Body of pancreas (tissue), 4 donors: ENCODE measurements at regions not wholly inside any gene's neighbourhood (a gene's known extent, or its start where the extent isn't known, plus 50 kb on each side); places are given as distances from the start of the nearest gene placed in this dataset.
A peak's percentile ranks its signal among the peaks of the same experiment; 100 is the strongest.
"Not testable (repeated sequence)": the region's sequence is repeated elsewhere in the genome, so short reads cannot be mapped to it uniquely, and the experiment has no call there.

Experiments
- ATAC-seq: fragments of 150-250 bp; one replicate; pipeline ENCODE4 v1.9.1; 2016
- DNase-seq, 4 donors: peaks; one replicate each; pipeline ENCODE4 v3.0.0-alpha.2; 2019
- H3K27ac ChIP-seq, 4 donors: fragments of 200-600 bp; sonication (generic); 1 replicate in 3 of 4; 2 replicates in 1 of 4; pipeline versions ENCODE4 v1.5.1 to v1.6.1; 2016 to 2019; ENCODE audit warnings: mild to moderate bottlenecking in 1 of 4, mixed read lengths in 1 of 4, moderate library complexity in 1 of 4
- H3K27me3 ChIP-seq, 2 donors: fragments of 200-600 bp; sonication (generic); one replicate each; pipeline ENCODE4 v1.6.0; 2016; ENCODE audit warnings: mild to moderate bottlenecking in 1 of 2
- H3K36me3 ChIP-seq, 2 donors: fragments of 200-600 bp; sonication (generic); replicated peaks in 1 of 2; 2 replicates each; pipeline ENCODE4 v1.5.1; 2016; ENCODE audit warnings: low read depth in 2 of 2; ENCODE audit not compliant: insufficient read depth in 1 of 2
- H3K4me1 ChIP-seq: fragments of 200-600 bp; sonication (generic); one replicate; pipeline ENCODE4 v1.6.0; 2016
- H3K4me3 ChIP-seq, 2 donors: fragments of 200-600 bp; sonication (generic); 1 replicate in 1 of 2; 2 replicates in 1 of 2; pipeline ENCODE4 v1.5.1; 2016 to 2019
- H3K9me3 ChIP-seq, 3 donors: fragments of 200-600 bp; sonication (generic); 1 replicate in 2 of 3; 2 replicates in 1 of 3; pipeline ENCODE4 v1.5.1; 2016
- CTCF ChIP-seq, 7 experiments: fragments of 450-650 bp in 4 of 7; fragments of 200-600 bp in 3 of 7; sonication (generic) in 3 of 7; IDR thresholded peaks; one replicate each; pipeline ENCODE4 v1.5.1; 2016 to 2019; ENCODE audit warnings: antibody characterized with exemption in 7 of 7
- POLR2A ChIP-seq, 3 donors: fragments of 450-650 bp; IDR thresholded peaks; one replicate each; pipeline ENCODE4 v1.6.1; 2016; ENCODE audit warnings: antibody characterized with exemption in 3 of 3, mild to moderate bottlenecking in 2 of 3
- WGBS, 2 donors: methylation state at CpG; one replicate each; pipeline ENCODE4 v1.1.5; 2017; 5-methylcytosine and 5-hydroxymethylcytosine counted together
- intact Hi-C: fragments of 100-400 bp; cut with DNase I; formaldehyde crosslinking; loops from one replicate; pipeline ENCODE4 v1.15.1; 2023

GRCh38 chr3:59235634-59236012 is 185.8 kb upstream of the CFAP20DC start:
- TF ChIP-seq POLR2A (IDR thresholded peaks at IDR 0.05) (no peak), CTCF (IDR thresholded peaks at IDR 0.05) (no peak)
- intact Hi-C loops, result no loop called here
- no peak for DNase-seq
- H3K27ac ChIP-seq, result no peak overlapping the region
- WGBS, 2 donors, result 44 to 46% methylated on average over 3 of the region's 3 CpGs
- H3K36me3 ChIP-seq, result no peaks in the 10 kb centered on the region
- ATAC-seq, result no peak
- H3K4me1 ChIP-seq, result no peaks in the 10 kb centered on the region
- H3K9me3 ChIP-seq, result peaks cover 0 to 7% (median 0%) of the 10 kb centered on the region in 3 donors
- no peak overlapping the region for H3K4me3 ChIP-seq
- H3K27me3 ChIP-seq, result no peaks in the 10 kb centered on the region

- TF ChIP-seq CTCF (IDR thresholded peaks at IDR 0.05), result no peak
- no peak for TF ChIP-seq POLR2A (IDR thresholded peaks at IDR 0.05)
- Histone ChIP-seq H3K27ac (no peak overlapping the region), H3K4me3 (no peak overlapping the region), H3K27me3 (no peaks in the 10 kb centered on the region), H3K4me1 (no peaks in the 10 kb centered on the region), H3K36me3 (no peaks in the 10 kb centered on the region), H3K9me3 (peaks cover 0 to 12% (median 0%) of the 10 kb centered on the region in 3 donors)
- WGBS, 2 donors, result 36 to 40% methylated on average over 2 of the region's 2 CpGs
- DNase-seq (no peak), ATAC-seq (no peak)
- intact Hi-C loops, result no loop called here
Observed at GRCh38 chr3:59234884-59235633, 185.2 kb upstream of the CFAP20DC start.

GRCh38 chr3:59230379-59230778 is 180.6 kb upstream of the CFAP20DC start:
- H3K27ac ChIP-seq, H3K27me3 ChIP-seq, H3K4me1 ChIP-seq, H3K4me3 ChIP-seq, ATAC-seq, H3K36me3 ChIP-seq, intact Hi-C loops, DNase-seq: not testable (repeated sequence)
- 57 to 80% methylated on average over 2 of the region's 2 CpGs for WGBS, 2 donors
- peaks cover 0 to 15% (median 0%) of the 10 kb centered on the region in 3 donors for H3K9me3 ChIP-seq

- Histone ChIP-seq H3K27ac (no peak overlapping the region), H3K4me1 (no peaks in the 10 kb centered on the region), H3K36me3 (no peaks in the 10 kb centered on the region), H3K4me3 (no peak overlapping the region), H3K27me3 (no peaks in the 10 kb centered on the region), H3K9me3 (no peaks in the 10 kb centered on the region)
- intact Hi-C loops, result no loop called here
- DNase-seq (no peak), ATAC-seq (no peak)
- TF ChIP-seq POLR2A (IDR thresholded peaks at IDR 0.05) (no peak), CTCF (IDR thresholded peaks at IDR 0.05) (no peak)
Observed at GRCh38 chr3:59213860-59214259, 164.0 kb upstream of the CFAP20DC start.

GRCh38 chr3:59212128-59212779 is 162.4 kb upstream of the CFAP20DC start:
- no peaks in the 10 kb centered on the region for H3K27me3 ChIP-seq
- H3K9me3 ChIP-seq, result no peaks in the 10 kb centered on the region
- no peak overlapping the region for H3K27ac ChIP-seq
- TF ChIP-seq POLR2A (IDR thresholded peaks at IDR 0.05) (no peak), CTCF (IDR thresholded peaks at IDR 0.05) (peak; percentile 23 to 84 (median 74))
- no peaks in the 10 kb centered on the region for H3K36me3 ChIP-seq
- DNase-seq (peak in 1 of 4 donors; percentile 25), ATAC-seq (peak; percentile 81)
- intact Hi-C loops, result no loop called here
- no peaks in the 10 kb centered on the region for H3K4me1 ChIP-seq
- no peak overlapping the region for H3K4me3 ChIP-seq
